ENCODE measurements at regions not wholly inside any gene's neighbourhood (a gene's known extent, or its start where the extent isn't known, plus 50 kb on each side); places are given as distances from the start of the nearest gene placed in this dataset.
"Not testable (repeated sequence)": the region's sequence is repeated elsewhere in the genome, so short reads cannot be mapped to it uniquely, and the experiment has no call there.

GRCh38 chr4:12005471-12005870, 576.8 kb upstream of the HS3ST1 start:
- DNase-seq: no peak

GRCh38 chr4:11996581-11996980, 567.9 kb upstream of the HS3ST1 start:
- DNase-seq: not testable (repeated sequence)

GRCh38 chr4:11976726-11977263, 548.1 kb upstream of the HS3ST1 start:
- DNase-seq: no peak

- no peak for DNase-seq
These were observed 544.6 kb upstream of the HS3ST1 start for GRCh38 chr4:11973270-11973669.

GRCh38 chr4:11970754-11971153, 542.1 kb upstream of the HS3ST1 start:
- DNase-seq: no peak

GRCh38 chr4:11966782-11967181, 538.1 kb upstream of the HS3ST1 start:
- DNase-seq: no peak

- DNase-seq: no peak
These were observed 525.4 kb upstream of the HS3ST1 start for GRCh38 chr4:11954093-11954492.

- DNase-seq: no peak
These were observed 520.7 kb upstream of the HS3ST1 start for GRCh38 chr4:11949355-11949754.

GRCh38 chr4:11947629-11948028, 518.9 kb upstream of the HS3ST1 start:
- not testable (repeated sequence) for DNase-seq

GRCh38 chr4:11937941-11938340, 509.2 kb upstream of the HS3ST1 start:
- DNase-seq: no peak

GRCh38 chr4:11931266-11931820, 502.6 kb upstream of the HS3ST1 start:
- no peak for DNase-seq

- no peak for DNase-seq
These were observed 500.4 kb upstream of the HS3ST1 start for GRCh38 chr4:11929080-11929479.

- DNase-seq: no peak
These were observed 490.6 kb upstream of the HS3ST1 start for GRCh38 chr4:11919316-11919715.

- no peak for DNase-seq
These were observed 485.7 kb upstream of the HS3ST1 start for GRCh38 chr4:11914406-11914805.

GRCh38 chr4:11912886-11913285, 484.2 kb upstream of the HS3ST1 start:
- no peak for DNase-seq

- no peak for DNase-seq
These were observed 482.1 kb upstream of the HS3ST1 start for GRCh38 chr4:11910812-11911211.

- DNase-seq: no peak
These were observed 480.0 kb upstream of the HS3ST1 start for GRCh38 chr4:11908712-11909111.

- DNase-seq: no peak
These were observed 479.5 kb upstream of the HS3ST1 start for GRCh38 chr4:11908205-11908604.

GRCh38 chr4:11904846-11905739, 476.4 kb upstream of the HS3ST1 start:
- DNase-seq: no peak

GRCh38 chr4:11904117-11904535, 475.4 kb upstream of the HS3ST1 start:
- DNase-seq: no peak

GRCh38 chr4:11901089-11901488, 472.4 kb upstream of the HS3ST1 start:
- DNase-seq: no peak

- DNase-seq: no peak
These were observed 471.7 kb upstream of the HS3ST1 start for GRCh38 chr4:11900359-11900758.

GRCh38 chr4:11898796-11899195, 470.1 kb upstream of the HS3ST1 start:
- DNase-seq: no peak

GRCh38 chr4:11895766-11896165, 467.1 kb upstream of the HS3ST1 start:
- no peak for DNase-seq

All from NCI-H187 treated with DMSO at 0.1 percent for 48 hours (cell line).